ENCODE measurements at regions not wholly inside any gene's neighbourhood (a gene's known extent, or its start where the extent isn't known, plus 50 kb on each side); places are given as distances from the start of the nearest gene placed in this dataset.

- DNase-seq (no peak), ATAC-seq (no peak)
- no peaks in the 10 kb centered on the region for H3K4me1 ChIP-seq
- no peak for TF ChIP-seq POLR2A (IDR thresholded peaks at IDR 0.05)
- TF ChIP-seq CTCF (IDR thresholded peaks at IDR 0.05) = no peak
- no peak overlapping the region for H3K4me3 ChIP-seq
- H3K27me3 ChIP-seq = peaks cover 0 to 15% (median 0%) of the 10 kb centered on the region in 9 donors
- 77 to 80% (median 79%) methylated on average over 7 of the region's 7 CpGs for WGBS, 4 donors
- H3K27ac ChIP-seq = no peak overlapping the region
- intact Hi-C loops (cut with DNase I) = no loop called here
- H3K9me3 ChIP-seq = peaks cover 0 to 10% (median 0%) of the 10 kb centered on the region in 12 donors
- H3K36me3 ChIP-seq = no peaks in the 10 kb centered on the region
These were observed 1032.8 kb downstream of the BRD1 start for GRCh38 chr22:48794906-48795305.

- Histone ChIP-seq H3K9me3 (peaks cover 0 to 10% (median 0%) of the 10 kb centered on the region in 12 donors), H3K36me3 (no peaks in the 10 kb centered on the region), H3K4me1 (no peaks in the 10 kb centered on the region), H3K4me3 (no peak overlapping the region), H3K27ac (no peak overlapping the region), H3K27me3 (peaks cover 0 to 12% (median 0%) of the 10 kb centered on the region in 9 donors)
- DNase-seq (no peak), ATAC-seq (no peak)
- WGBS, 4 donors = 80 to 93% (median 83%) methylated on average over 32 to 37 of the region's 37 CpGs
- TF ChIP-seq POLR2A (IDR thresholded peaks at IDR 0.05) (no peak), CTCF (IDR thresholded peaks at IDR 0.05) (no peak)
- intact Hi-C loops (cut with DNase I) = no loop called here
These were observed 1033.7 kb downstream of the BRD1 start for GRCh38 chr22:48793949-48794348.

GRCh38 chr22:48786679-48786996 is 1041.0 kb downstream of the BRD1 start:
- ATAC-seq (no peak), DNase-seq (no peak)
- TF ChIP-seq POLR2A (IDR thresholded peaks at IDR 0.05) (no peak), CTCF (IDR thresholded peaks at IDR 0.05) (no peak)
- WGBS, 4 donors = 81 to 91% (median 89%) methylated on average over 3 of the region's 3 CpGs
- Histone ChIP-seq H3K4me3 (no peak overlapping the region), H3K4me1 (no peaks in the 10 kb centered on the region), H3K36me3 (no peaks in the 10 kb centered on the region), H3K9me3 (peaks cover 0 to 3% (median 0%) of the 10 kb centered on the region in 12 donors), H3K27me3 (peaks cover 0 to 4% (median 0%) of the 10 kb centered on the region in 9 donors), H3K27ac (no peak overlapping the region)
- intact Hi-C loops (cut with DNase I) = no loop called here

GRCh38 chr22:48785792-48786678 is 1041.6 kb downstream of the BRD1 start:
- intact Hi-C loops (cut with DNase I) = no loop called here
- no peaks in the 10 kb centered on the region for H3K9me3 ChIP-seq
- peaks cover 0 to 4% (median 0%) of the 10 kb centered on the region in 9 donors for H3K27me3 ChIP-seq
- no peaks in the 10 kb centered on the region for H3K36me3 ChIP-seq
- DNase-seq (no peak), ATAC-seq (peak in 1 of 4 donors; percentile 36)
- no peak overlapping the region for H3K4me3 ChIP-seq
- H3K27ac ChIP-seq = no peak overlapping the region
- TF ChIP-seq CTCF (IDR thresholded peaks at IDR 0.05) = no peak
- no peak for TF ChIP-seq POLR2A (IDR thresholded peaks at IDR 0.05)
- H3K4me1 ChIP-seq = no peaks in the 10 kb centered on the region
- WGBS, 4 donors = 69 to 77% (median 69%) methylated on average over 14 of the region's 14 CpGs

Measured in heart left ventricle (tissue), 16 donors.